A549 (cell line): ENCODE measurements at regions not wholly inside any gene's neighbourhood (a gene's known extent, or its start where the extent isn't known, plus 50 kb on each side); places are given as distances from the start of the nearest gene placed in this dataset.

Experiments used
- ATAC-seq, 2 experiments: fragments of 200-7000 bp in 1 of 2; fragments of >200 bp in 1 of 2; cut with Nextera tagmentation in 1 of 2; cut with Tn5 transposase in 1 of 2; 3 replicates each; pipeline versions ENCODE4 v1.8.0 to v1.9.1; 2018 to 2020; ENCODE audit warnings: mild to moderate bottlenecking in 1 of 2, moderate library complexity in 1 of 2
- CTCF ChIA-PET: fragments of 300-600 bp; sonication (Branson Sonifier 250); formaldehyde crosslinking; extraction: SDS; loops from one replicate; lab custom pipeline; 2021; ENCODE audit warnings: antibody characterized with exemption, inconsistent platforms; lab: Yijun Ruan, JAX
- POLR2A ChIA-PET: fragments of 350-600 bp; formaldehyde crosslinking; extraction: SDS; loops from one replicate; lab custom pipeline; 2021; ENCODE audit warnings: antibody characterized with exemption, inconsistent platforms; lab: Yijun Ruan, JAX
- DNase-seq, 2 experiments: peaks; one replicate each; pipeline versions ENCODE4 v3.0.0 to v3.0.0-alpha.2; 2011 to 2016; ENCODE audit warnings: low read depth in 1 of 2, low spot score in 1 of 2
- FAIRE-seq: peaks from 2 replicates; lab custom pipeline; 2011; peaks lifted over from hg19 to GRCh38; lab: Jason Lieb, UNC
- H3K27ac ChIP-seq, 2 experiments: fragments of >200 bp; sonication (Bioruptor Twin); formaldehyde crosslinking; 3 replicates each; pipeline ENCODE4 v1.5.1; 2016 to 2017
- H3K4me1 ChIP-seq: fragments of >200 bp; sonication (Bioruptor Twin); formaldehyde crosslinking; 3 replicates; pipeline ENCODE4 v1.6.1; 2016
- H3K4me2 ChIP-seq: fragments of >200 bp; sonication (Bioruptor Twin); formaldehyde crosslinking; 3 replicates; pipeline ENCODE4 v1.6.1; 2016
- H3K4me3 ChIP-seq: fragments of >200 bp; sonication (Bioruptor Twin); formaldehyde crosslinking; 3 replicates; pipeline ENCODE4 v1.5.1; 2016
- H3K9me3 ChIP-seq: fragments of >200 bp; sonication (Bioruptor Twin); formaldehyde crosslinking; 3 replicates; pipeline ENCODE4 v1.6.1; 2016
- EHMT2 ChIP-seq: fragments of 200-600 bp; sonication (generic); IDR thresholded peaks from 2 replicates; pipeline ENCODE4 v1.6.1; 2016; ENCODE audit warnings: antibody characterized with exemption, low read depth, mild to moderate bottlenecking, moderate library complexity
- FOSB ChIP-seq: fragments of 250-450 bp; sonication (Bioruptor Pico); IDR thresholded peaks from 2 replicates; pipeline ENCODE4 v1.5.0; 2020; ENCODE audit warnings: mild to moderate bottlenecking, moderate library complexity
- FOXS1 ChIP-seq: fragments of 250-450 bp; sonication (Bioruptor Pico); IDR thresholded peaks from 2 replicates; pipeline ENCODE4 v1.5.0; 2020; ENCODE audit warnings: mild to moderate bottlenecking, moderate library complexity
- HDAC2 ChIP-seq: fragments of 200-600 bp; sonication (generic); IDR thresholded peaks from 2 replicates; pipeline ENCODE4 v1.6.1; 2016
- HEYL ChIP-seq: fragments of 250-450 bp; sonication (Bioruptor Pico); IDR thresholded peaks from 2 replicates; pipeline ENCODE4 v1.8.0; 2021; ENCODE audit warnings: mild to moderate bottlenecking, moderate library complexity
- JUNB ChIP-seq: fragments of >200 bp; sonication (Bioruptor Twin); formaldehyde crosslinking; IDR thresholded peaks from 2 replicates; pipeline ENCODE4 v1.6.1; 2016
- KDM1A ChIP-seq: fragments of 200-600 bp; sonication (generic); IDR thresholded peaks from 2 replicates; pipeline ENCODE4 v1.6.1; 2016; ENCODE audit warnings: low read depth, mild to moderate bottlenecking
- MAZ ChIP-seq: fragments of 150-350 bp; IDR thresholded peaks from 2 replicates; pipeline ENCODE4 v1.6.1; 2014; ENCODE audit warnings: antibody characterized with exemption, low read depth, low read length, borderline replicate concordance
- NPAS2 ChIP-seq: fragments of 250-450 bp; sonication (Bioruptor Pico); IDR thresholded peaks from 2 replicates; pipeline ENCODE4 v1.8.0; 2022; ENCODE audit warnings: mild to moderate bottlenecking, moderate library complexity, borderline replicate concordance
- PHF8 ChIP-seq: fragments of 200-600 bp; sonication (generic); IDR thresholded peaks from 2 replicates; pipeline ENCODE4 v1.6.1; 2016; ENCODE audit warnings: low read depth, mild to moderate bottlenecking, antibody characterized with exemption, moderate library complexity, borderline replicate concordance
- POLR2AphosphoS2 ChIP-seq: conservative IDR thresholded peaks from 2 replicates; pipeline ENCODE4 v1.6.1; 2012; ENCODE audit warnings: low read length, improper control_type of control experiment, inconsistent platforms
- TP53 ChIP-seq: fragments of 250-450 bp; sonication (Bioruptor Pico); IDR thresholded peaks from 2 replicates; pipeline ENCODE4 v1.5.0; 2021; ENCODE audit warnings: mild to moderate bottlenecking, moderate library complexity
- ZNF302 ChIP-seq: fragments of 250-450 bp; sonication (Bioruptor Pico); IDR thresholded peaks from 2 replicates; pipeline ENCODE4 v1.9.0; 2021; ENCODE audit warnings: inconsistent platforms, mild to moderate bottlenecking, moderate library complexity
- WGBS: methylation state at CpG from one replicate; pipeline ENCODE4 v1.1.6; 2017; ENCODE audit errors: missing lambda C conversion rate; 5-methylcytosine and 5-hydroxymethylcytosine counted together
- TF ChIP-seq, protein P1 (sequence below): fragments of 200-600 bp; sonication (generic); IDR thresholded peaks from 2 replicates; pipeline ENCODE4 v1.6.1; 2016; ENCODE audit warnings: antibody characterized with exemption, mild to moderate bottlenecking, moderate library complexity
- TF ChIP-seq, protein P2 (sequence below): fragments of >200 bp; sonication (Bioruptor Twin); formaldehyde crosslinking; IDR thresholded peaks from 3 replicates; pipeline ENCODE4 v1.5.1; 2016
- TF ChIP-seq, protein P3 (sequence below): fragments of >200 bp; sonication (Bioruptor Twin); formaldehyde crosslinking; IDR thresholded peaks from 2 replicates; pipeline ENCODE4 v1.6.1; 2016
- TF ChIP-seq, protein P4 (sequence below): fragments of 250-450 bp; sonication (Bioruptor Pico); IDR thresholded peaks from 2 replicates; pipeline ENCODE4 v1.5.0; 2021; ENCODE audit warnings: mild to moderate bottlenecking, moderate library complexity, borderline replicate concordance

DNA sequence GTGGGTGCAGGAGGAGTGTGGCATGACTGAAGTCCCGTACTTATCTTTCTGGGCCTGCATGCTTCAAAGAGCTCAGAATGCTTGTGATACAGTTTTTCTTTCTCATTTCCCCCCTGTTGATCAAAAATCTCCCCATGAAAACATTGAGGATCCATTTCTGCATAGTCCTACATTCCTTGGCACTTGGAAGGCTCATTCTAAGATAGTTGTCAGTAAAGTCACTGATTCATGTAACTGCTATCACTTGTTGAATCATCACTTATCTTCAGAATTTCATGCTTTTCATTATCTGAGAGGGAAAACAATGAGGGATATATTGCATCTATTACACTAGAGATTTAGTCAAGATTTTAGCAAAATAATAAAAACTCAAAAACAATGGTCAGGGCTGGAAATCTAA is 1953.1 kb upstream of the CDH6 start (continued):
- TF ChIP-seq, protein P1, sequence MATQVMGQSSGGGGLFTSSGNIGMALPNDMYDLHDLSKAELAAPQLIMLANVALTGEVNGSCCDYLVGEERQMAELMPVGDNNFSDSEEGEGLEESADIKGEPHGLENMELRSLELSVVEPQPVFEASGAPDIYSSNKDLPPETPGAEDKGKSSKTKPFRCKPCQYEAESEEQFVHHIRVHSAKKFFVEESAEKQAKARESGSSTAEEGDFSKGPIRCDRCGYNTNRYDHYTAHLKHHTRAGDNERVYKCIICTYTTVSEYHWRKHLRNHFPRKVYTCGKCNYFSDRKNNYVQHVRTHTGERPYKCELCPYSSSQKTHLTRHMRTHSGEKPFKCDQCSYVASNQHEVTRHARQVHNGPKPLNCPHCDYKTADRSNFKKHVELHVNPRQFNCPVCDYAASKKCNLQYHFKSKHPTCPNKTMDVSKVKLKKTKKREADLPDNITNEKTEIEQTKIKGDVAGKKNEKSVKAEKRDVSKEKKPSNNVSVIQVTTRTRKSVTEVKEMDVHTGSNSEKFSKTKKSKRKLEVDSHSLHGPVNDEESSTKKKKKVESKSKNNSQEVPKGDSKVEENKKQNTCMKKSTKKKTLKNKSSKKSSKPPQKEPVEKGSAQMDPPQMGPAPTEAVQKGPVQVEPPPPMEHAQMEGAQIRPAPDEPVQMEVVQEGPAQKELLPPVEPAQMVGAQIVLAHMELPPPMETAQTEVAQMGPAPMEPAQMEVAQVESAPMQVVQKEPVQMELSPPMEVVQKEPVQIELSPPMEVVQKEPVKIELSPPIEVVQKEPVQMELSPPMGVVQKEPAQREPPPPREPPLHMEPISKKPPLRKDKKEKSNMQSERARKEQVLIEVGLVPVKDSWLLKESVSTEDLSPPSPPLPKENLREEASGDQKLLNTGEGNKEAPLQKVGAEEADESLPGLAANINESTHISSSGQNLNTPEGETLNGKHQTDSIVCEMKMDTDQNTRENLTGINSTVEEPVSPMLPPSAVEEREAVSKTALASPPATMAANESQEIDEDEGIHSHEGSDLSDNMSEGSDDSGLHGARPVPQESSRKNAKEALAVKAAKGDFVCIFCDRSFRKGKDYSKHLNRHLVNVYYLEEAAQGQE, result no peak
- TF ChIP-seq KDM1A (no peak), JUNB (no peak), HEYL (CRISPR knock-in tag) (no peak), EHMT2 (no peak), MAZ (no peak), TP53 (CRISPR knock-in tag) (no peak)
- TF ChIP-seq, all 56 proteins: peak for 0

DNA sequence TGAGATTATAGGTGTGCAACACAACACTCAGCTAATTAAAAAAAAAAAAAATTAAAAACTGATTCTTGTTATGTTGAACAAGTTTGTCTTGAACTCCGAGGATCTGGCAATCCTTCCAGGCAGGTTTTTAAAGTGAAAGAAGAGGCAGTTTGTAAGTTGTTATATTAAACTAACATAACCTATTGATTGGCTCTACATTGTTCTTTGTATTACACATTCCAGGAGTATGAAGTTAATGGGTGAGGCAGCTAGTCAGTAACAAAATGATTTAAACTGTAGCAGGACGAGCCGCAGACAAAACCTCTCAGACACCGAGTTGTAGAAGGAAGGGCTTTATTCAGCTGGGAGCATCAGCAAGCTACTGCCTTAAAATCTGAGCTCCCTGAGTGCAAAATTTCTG is 1953.9 kb upstream of the CDH6 start:
- WGBS, result 71% methylated on average over 4 of the region's 4 CpGs

DNA sequence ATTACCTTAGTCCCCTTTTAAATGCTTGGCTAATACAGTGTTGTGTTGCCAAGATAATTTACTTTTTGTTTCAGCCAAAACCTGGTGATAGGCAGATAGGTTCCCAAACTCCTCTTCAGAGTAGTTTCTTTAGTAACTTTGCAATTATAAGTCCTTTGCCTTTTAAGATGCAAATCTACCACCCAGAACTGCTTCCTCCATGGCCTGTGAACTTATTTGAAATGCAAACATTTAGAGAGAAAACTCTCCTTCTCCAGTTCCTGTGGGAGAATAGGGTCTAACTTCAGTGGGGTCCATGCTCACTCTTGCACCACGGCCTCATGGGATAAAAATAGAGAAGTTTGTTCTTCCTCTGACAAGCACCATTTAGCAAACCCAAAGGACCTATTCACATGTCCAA is 1955.4 kb upstream of the CDH6 start:
- POLR2A ChIA-PET, result no interaction called here
- H3K9me3 ChIP-seq, result no peaks in the 10 kb centered on the region
- H3K4me3 ChIP-seq, result no peak overlapping the region
- no peak overlapping the region for H3K27ac ChIP-seq
- no peak for TF ChIP-seq FOXS1 (CRISPR knock-in tag)
- TF ChIP-seq, all 56 proteins: peak for 0
- no peak for DNase-seq
- no peak for ATAC-seq
- no peak for FAIRE-seq
- Histone ChIP-seq H3K4me1 (no peaks in the 10 kb centered on the region), H3K4me2 (no peak overlapping the region)
- WGBS, result 43% methylated on average over 1 of the region's 1 CpG
- CTCF ChIA-PET, result interaction anchor here (0.5 kb wide), 1 partner anchor 110 kb away, joined by 5 read pairs; no protein-coding TSS in a partner anchor

More for the DNA sequence above, 1953.9 kb upstream of the CDH6 start:
- FAIRE-seq (no peak), DNase-seq (no peak), ATAC-seq (no peak)
- no peak overlapping the region for H3K4me2 ChIP-seq
- TF ChIP-seq POLR2AphosphoS2 (no peak), NPAS2 (CRISPR knock-in tag) (no peak), ZNF302 (no peak), HDAC2 (no peak), FOSB (CRISPR knock-in tag) (no peak), PHF8 (no peak)
- TF ChIP-seq, protein P2, sequence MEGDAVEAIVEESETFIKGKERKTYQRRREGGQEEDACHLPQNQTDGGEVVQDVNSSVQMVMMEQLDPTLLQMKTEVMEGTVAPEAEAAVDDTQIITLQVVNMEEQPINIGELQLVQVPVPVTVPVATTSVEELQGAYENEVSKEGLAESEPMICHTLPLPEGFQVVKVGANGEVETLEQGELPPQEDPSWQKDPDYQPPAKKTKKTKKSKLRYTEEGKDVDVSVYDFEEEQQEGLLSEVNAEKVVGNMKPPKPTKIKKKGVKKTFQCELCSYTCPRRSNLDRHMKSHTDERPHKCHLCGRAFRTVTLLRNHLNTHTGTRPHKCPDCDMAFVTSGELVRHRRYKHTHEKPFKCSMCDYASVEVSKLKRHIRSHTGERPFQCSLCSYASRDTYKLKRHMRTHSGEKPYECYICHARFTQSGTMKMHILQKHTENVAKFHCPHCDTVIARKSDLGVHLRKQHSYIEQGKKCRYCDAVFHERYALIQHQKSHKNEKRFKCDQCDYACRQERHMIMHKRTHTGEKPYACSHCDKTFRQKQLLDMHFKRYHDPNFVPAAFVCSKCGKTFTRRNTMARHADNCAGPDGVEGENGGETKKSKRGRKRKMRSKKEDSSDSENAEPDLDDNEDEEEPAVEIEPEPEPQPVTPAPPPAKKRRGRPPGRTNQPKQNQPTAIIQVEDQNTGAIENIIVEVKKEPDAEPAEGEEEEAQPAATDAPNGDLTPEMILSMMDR, result no peak
- TF ChIP-seq, protein P3, sequence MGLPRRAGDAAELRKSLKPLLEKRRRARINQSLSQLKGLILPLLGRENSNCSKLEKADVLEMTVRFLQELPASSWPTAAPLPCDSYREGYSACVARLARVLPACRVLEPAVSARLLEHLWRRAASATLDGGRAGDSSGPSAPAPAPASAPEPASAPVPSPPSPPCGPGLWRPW, result no peak
- TF ChIP-seq, protein P4, sequence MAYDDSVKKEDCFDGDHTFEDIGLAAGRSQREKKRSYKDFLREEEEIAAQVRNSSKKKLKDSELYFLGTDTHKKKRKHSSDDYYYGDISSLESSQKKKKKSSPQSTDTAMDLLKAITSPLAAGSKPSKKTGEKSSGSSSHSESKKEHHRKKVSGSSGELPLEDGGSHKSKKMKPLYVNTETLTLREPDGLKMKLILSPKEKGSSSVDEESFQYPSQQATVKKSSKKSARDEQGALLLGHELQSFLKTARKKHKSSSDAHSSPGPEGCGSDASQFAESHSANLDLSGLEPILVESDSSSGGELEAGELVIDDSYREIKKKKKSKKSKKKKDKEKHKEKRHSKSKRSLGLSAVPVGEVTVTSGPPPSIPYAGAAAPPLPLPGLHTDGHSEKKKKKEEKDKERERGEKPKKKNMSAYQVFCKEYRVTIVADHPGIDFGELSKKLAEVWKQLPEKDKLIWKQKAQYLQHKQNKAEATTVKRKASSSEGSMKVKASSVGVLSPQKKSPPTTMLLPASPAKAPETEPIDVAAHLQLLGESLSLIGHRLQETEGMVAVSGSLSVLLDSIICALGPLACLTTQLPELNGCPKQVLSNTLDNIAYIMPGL (CRISPR knock-in tag), result no peak
- H3K4me3 ChIP-seq, result no peak overlapping the region
- H3K4me1 ChIP-seq, result no peaks in the 10 kb centered on the region
- POLR2A ChIA-PET, result no interaction called here
- no peak overlapping the region for H3K27ac ChIP-seq
- CTCF ChIA-PET, result no interaction called here
- H3K9me3 ChIP-seq, result no peaks in the 10 kb centered on the region
